Fibroblast of villous mesenchyme (primary cell): ENCODE measurements at regions not wholly inside any gene's neighbourhood (a gene's known extent, or its start where the extent isn't known, plus 50 kb on each side); places are given as distances from the start of the nearest gene placed in this dataset.

Source experiments
- DNase-seq: peaks from one replicate; pipeline ENCODE4 v3.0.0-alpha.2; 2010; ENCODE audit warnings: low read depth
- H3K4me3 ChIP-seq: 2 replicates; pipeline ENCODE4 v1.5.1; 2011; ENCODE audit warnings: low read depth, mild to moderate bottlenecking, low read length
- TF ChIP-seq, protein P1 (sequence below): IDR thresholded peaks from 2 replicates; pipeline ENCODE4 v1.5.1; 2012; ENCODE audit warnings: low read depth, mild to moderate bottlenecking, low read length; ENCODE audit not compliant: insufficient read depth

DNA sequence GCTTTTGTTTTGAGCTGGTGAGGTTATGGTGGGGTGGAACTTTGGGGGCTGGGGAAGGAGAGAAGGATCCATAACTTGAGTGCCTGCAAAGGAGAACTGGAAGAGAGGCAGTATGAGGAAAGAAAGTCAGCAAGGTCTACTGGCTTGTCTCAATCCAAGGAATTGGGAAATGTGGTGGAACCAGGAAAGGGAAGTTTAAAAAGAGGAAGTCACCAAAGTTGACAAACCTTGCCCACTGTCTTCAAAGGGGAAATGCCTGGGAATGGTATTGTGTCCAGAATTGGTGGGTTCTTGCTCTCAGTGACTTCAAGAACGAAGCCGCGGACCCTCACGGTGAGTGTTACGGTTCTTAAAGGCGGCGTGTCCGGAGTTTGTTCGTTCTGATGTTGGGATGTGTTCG lies 304.1 kb upstream of the FAM98A start:
- H3K4me3 ChIP-seq, result no peak overlapping the region
- DNase-seq, result no peak
- TF ChIP-seq, protein P1, sequence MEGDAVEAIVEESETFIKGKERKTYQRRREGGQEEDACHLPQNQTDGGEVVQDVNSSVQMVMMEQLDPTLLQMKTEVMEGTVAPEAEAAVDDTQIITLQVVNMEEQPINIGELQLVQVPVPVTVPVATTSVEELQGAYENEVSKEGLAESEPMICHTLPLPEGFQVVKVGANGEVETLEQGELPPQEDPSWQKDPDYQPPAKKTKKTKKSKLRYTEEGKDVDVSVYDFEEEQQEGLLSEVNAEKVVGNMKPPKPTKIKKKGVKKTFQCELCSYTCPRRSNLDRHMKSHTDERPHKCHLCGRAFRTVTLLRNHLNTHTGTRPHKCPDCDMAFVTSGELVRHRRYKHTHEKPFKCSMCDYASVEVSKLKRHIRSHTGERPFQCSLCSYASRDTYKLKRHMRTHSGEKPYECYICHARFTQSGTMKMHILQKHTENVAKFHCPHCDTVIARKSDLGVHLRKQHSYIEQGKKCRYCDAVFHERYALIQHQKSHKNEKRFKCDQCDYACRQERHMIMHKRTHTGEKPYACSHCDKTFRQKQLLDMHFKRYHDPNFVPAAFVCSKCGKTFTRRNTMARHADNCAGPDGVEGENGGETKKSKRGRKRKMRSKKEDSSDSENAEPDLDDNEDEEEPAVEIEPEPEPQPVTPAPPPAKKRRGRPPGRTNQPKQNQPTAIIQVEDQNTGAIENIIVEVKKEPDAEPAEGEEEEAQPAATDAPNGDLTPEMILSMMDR, result no peak

DNA sequence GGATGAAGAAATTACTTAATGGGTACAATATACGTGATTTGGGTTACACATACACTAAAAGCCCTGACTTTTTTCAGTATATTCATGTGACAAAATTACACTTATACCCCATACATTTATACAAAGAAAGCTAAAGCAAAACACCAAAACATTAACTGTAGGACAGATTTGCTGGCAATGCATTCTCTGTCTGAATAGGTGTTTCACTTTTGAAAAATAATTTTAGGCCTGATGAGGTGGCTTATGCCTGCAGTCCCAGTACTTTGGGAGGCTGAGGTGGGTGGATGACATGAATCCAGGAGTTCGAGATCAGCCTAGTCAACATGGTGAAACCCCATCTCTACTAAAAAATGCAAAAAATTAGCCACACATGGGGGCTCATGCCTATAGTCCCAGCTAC lies 301.5 kb upstream of the FAM98A start:
- DNase-seq, result no peak
- H3K4me3 ChIP-seq, result no peak overlapping the region
- TF ChIP-seq, protein P1, result no peak

DNA sequence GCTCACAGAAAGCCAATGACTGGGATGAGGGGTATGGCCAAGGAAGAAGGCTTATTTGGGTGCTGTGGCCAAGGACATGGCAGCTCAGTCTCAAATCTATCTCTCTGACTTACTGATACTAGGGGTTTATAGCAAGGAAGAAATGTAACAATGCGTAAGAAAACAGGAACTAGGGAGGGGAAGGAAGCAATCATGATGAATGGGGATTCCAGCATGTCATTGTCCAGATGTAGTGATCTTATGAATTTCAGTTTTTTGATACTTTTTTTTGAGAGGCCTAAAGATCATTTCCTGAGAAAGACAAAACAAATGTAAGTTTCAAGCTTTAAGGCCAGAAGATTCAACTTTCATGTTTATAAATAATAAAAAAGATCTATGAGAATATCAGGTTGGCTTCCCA lies 298.6 kb upstream of the FAM98A start:
- TF ChIP-seq, protein P1, result no peak
- H3K4me3 ChIP-seq, result no peak overlapping the region
- no peak for DNase-seq

DNA sequence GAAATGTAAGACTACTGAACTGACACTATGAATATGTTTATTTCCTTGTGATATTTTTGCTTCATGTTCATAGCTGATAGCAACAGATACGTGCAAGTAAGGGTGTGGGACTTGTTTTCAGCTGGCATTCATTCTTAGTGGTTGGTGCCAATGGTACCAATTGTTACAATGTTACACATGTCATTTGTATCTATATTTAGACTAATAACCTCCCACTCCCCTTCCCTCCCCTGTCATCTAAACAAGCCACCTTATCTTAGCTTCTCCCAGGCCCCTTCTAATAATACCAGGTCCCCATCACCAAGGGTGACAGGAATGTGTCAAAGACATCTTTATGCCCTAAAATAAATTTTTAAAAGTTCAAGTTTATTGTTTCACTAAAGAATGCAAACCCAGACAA lies 294.7 kb upstream of the FAM98A start:
- TF ChIP-seq, protein P1, result no peak
- H3K4me3 ChIP-seq, result no peak overlapping the region
- no peak for DNase-seq

DNA sequence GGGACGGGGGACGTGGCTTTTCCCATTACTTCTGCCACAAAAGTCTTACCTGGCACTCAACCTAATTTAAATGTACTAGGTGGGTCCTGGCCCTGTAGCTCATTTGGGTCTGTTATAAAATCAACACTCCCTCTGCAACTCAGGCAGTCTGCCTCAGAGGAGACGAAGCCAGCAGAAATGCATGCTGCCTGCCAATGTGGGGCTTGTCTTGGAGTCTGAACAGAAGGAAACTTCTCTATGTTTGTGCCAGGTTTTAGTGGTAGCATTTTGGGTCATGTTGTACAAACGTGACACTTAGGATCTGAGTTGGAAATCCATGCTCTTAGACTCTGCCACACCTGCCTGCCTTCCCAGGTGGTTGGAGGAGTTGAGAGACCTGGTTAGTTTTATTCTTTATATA lies 292.5 kb upstream of the FAM98A start:
- no peak for DNase-seq
- no peak overlapping the region for H3K4me3 ChIP-seq
- TF ChIP-seq, protein P1, result no peak

DNA sequence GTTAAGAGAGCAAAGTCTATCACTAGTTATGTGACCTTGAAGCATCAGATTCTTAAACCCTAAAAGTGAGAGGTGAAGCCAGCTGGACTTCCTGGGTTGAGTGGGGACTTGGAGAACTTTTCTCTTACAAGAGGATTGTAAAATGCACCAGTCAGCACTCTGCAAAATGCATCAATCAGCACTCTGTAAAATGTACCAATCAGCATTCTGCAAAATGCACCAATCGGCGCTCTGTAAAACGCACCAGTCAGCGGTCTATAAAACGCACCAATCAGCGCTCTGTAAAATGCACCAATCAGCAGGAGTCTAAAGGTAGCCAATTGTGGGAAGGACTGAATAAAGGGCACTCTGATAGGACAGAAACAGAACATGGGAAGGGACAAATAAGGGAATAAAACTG lies 291.6 kb upstream of the FAM98A start:
- H3K4me3 ChIP-seq, result no peak overlapping the region
- TF ChIP-seq, protein P1, result no peak
- DNase-seq, result no peak

DNA sequence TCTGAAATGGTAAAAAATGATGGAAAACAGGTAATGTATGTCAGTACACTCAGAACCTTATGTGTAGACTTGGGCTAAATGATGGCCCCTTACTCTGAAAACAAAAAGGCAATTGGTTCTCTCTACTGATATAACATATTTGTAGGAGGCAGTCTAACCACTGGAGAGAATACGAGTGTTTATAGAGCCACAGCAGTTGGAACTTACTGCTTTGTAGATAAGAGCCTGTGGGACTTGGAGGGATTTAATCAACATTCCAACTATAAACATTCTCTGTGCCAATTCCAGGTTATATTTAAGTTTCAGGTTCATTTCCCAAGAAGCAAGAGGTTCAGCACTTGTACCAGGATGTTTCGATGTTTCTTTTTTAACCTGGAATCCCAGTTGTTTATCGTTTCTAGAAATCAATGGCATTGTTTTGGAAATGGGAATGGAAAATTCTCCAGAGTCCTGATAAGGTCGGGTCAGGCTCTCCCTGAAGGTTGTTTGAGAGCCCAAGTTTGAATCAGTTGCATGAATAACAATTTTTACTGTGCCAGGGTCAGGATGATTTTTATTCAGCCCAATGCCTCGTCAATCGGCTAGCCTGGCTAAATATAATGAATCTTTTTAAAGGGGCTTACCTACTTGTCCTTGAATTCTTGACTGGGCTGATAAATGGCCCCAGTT lies 278.4 kb upstream of the FAM98A start:
- no peak for DNase-seq
- TF ChIP-seq, protein P1, result no peak
- H3K4me3 ChIP-seq, result no peak overlapping the region
